Panc1 (cell line): ENCODE measurements at regions not wholly inside any gene's neighbourhood (a gene's known extent, or its start where the extent isn't known, plus 50 kb on each side); places are given as distances from the start of the nearest gene placed in this dataset.

ENCODE experiments used
- ATAC-seq: fragments of 200-7000 bp; cut with Tn5 transposase; 2 replicates; pipeline ENCODE4 v1.9.1; 2020; ENCODE audit warnings: mild to moderate bottlenecking, moderate library complexity
- BruUV-seq: library from RNA; stranded (reverse); fragments of 400-500 nt; replicated peaks from 2 replicates; lab custom pipeline; 2021; lab: Mats Ljungman, UMichigan
- CTCF ChIA-PET: fragments of 300-600 bp; sonication (Branson Sonifier 250); formaldehyde crosslinking; loops from one replicate; lab custom pipeline; 2022; ENCODE audit warnings: antibody characterized with exemption; lab: Charles Lee
- POLR2A ChIA-PET: fragments of 300-600 bp; sonication (Branson Sonifier 250); formaldehyde crosslinking; loops from one replicate; lab custom pipeline; 2022; ENCODE audit warnings: antibody characterized with exemption; lab: Charles Lee
- DNase-seq: peaks from one replicate; pipeline ENCODE4 v3.0.0-alpha.2; 2010; ENCODE audit warnings: low read depth, low spot score
- H3K27ac ChIP-seq: 2 replicates; pipeline ENCODE4 v1.5.1; 2011; ENCODE audit warnings: mild to moderate bottlenecking, low read length, inconsistent platforms
- H3K27me3 ChIP-seq: fragments of 200-500 bp; sonication (Bioruptor generic); 2 replicates; pipeline ENCODE4 v1.6.0; 2014; ENCODE audit warnings: low read length, inconsistent platforms; ENCODE audit not compliant: control insufficient read depth, insufficient read depth
- H3K36me3 ChIP-seq: fragments of 200-500 bp; sonication (Bioruptor generic); 2 replicates; pipeline ENCODE4 v1.5.1; 2014; ENCODE audit warnings: inconsistent platforms, mild to moderate bottlenecking, low read length, moderate library complexity; ENCODE audit not compliant: control insufficient read depth, insufficient read depth
- H3K4me1 ChIP-seq: 2 replicates; pipeline ENCODE4 v1.5.1; 2011; ENCODE audit warnings: inconsistent platforms, mild to moderate bottlenecking, low read length, moderate library complexity; ENCODE audit not compliant: control insufficient read depth, insufficient read depth
- H3K4me3 ChIP-seq, 2 experiments: 2 replicates each; pipeline ENCODE4 v1.5.1; 2011 to 2012; ENCODE audit warnings: low read depth in 2 of 2, low read length in 2 of 2, mild to moderate bottlenecking in 2 of 2, inconsistent platforms in 1 of 2, moderate library complexity in 1 of 2
- H3K9me3 ChIP-seq: fragments of 200-500 bp; sonication (Bioruptor generic); 2 replicates; pipeline ENCODE4 v1.5.1; 2014; ENCODE audit warnings: low read depth, mild to moderate bottlenecking, inconsistent platforms, low read length, moderate library complexity; ENCODE audit not compliant: control insufficient read depth, insufficient read depth
- POLR2AphosphoS5 ChIP-seq: IDR thresholded peaks from 2 replicates; pipeline ENCODE4 v1.6.1; 2012; ENCODE audit warnings: mild to moderate bottlenecking, low read depth, low read length, moderate library complexity
- SIN3A ChIP-seq: IDR thresholded peaks from 2 replicates; pipeline ENCODE4 v1.6.1; 2012; ENCODE audit warnings: low read depth, mild to moderate bottlenecking, low read length, moderate library complexity, borderline replicate concordance; ENCODE audit not compliant: insufficient read depth
- TCF7L2 ChIP-seq: IDR thresholded peaks from 2 replicates; pipeline ENCODE4 v1.6.1; 2011; ENCODE audit warnings: mild to moderate bottlenecking, low read depth, low read length, inconsistent platforms
- in situ Hi-C: cut with HindIII; loops from 2 replicates; pipeline ENCODE4 v1.10.0; 2016; ENCODE audit warnings: low sequenced_read_pairs, low pct_unique_long_range_greater_than_20kb
- intact Hi-C: fragments of 100-400 bp; cut with micrococcal nuclease; formaldehyde crosslinking; loops from one replicate; pipeline ENCODE4 v1.10.0; 2022; ENCODE audit not compliant: unreplicated experiment
- TF ChIP-seq, protein P1 (sequence below), 2 experiments: IDR thresholded peaks; 2 replicates each; pipeline ENCODE4 v1.6.1; 2011 to 2012; ENCODE audit warnings: low read depth in 2 of 2, control low read depth in 1 of 2, low read length in 1 of 2, mild to moderate bottlenecking in 1 of 2, moderate library complexity in 1 of 2; ENCODE audit not compliant: insufficient read depth in 1 of 2
- TF ChIP-seq, protein P2 (sequence below): fragments of 450-650 bp; IDR thresholded peaks from 2 replicates; pipeline ENCODE4 v1.5.1; 2017; ENCODE audit warnings: mild to moderate bottlenecking

GRCh38 chr7:118076564-118076963, 107.4 kb upstream of the LSM8 start:
- POLR2A ChIA-PET: no interaction called here
- CTCF ChIA-PET: no interaction called here
- H3K27ac ChIP-seq: no peak overlapping the region

GRCh38 chr7:118078015-118078414, 105.9 kb upstream of the LSM8 start:
- CTCF ChIA-PET: no interaction called here
- H3K27ac ChIP-seq: no peak overlapping the region
- ATAC-seq: no peak

More at GRCh38 chr7:118076564-118076963, 107.4 kb upstream of the LSM8 start:
- intact Hi-C loops (no loop called here), in situ Hi-C loops (no loop called here)
- ATAC-seq (no peak), DNase-seq (no peak)
- Histone ChIP-seq H3K9me3 (no peaks in the 10 kb centered on the region), H3K4me3 (no peak overlapping the region), H3K36me3 (no peaks in the 10 kb centered on the region), H3K4me1 (no peaks in the 10 kb centered on the region), H3K27me3 (no peaks in the 10 kb centered on the region)
- TF ChIP-seq, protein P1, sequence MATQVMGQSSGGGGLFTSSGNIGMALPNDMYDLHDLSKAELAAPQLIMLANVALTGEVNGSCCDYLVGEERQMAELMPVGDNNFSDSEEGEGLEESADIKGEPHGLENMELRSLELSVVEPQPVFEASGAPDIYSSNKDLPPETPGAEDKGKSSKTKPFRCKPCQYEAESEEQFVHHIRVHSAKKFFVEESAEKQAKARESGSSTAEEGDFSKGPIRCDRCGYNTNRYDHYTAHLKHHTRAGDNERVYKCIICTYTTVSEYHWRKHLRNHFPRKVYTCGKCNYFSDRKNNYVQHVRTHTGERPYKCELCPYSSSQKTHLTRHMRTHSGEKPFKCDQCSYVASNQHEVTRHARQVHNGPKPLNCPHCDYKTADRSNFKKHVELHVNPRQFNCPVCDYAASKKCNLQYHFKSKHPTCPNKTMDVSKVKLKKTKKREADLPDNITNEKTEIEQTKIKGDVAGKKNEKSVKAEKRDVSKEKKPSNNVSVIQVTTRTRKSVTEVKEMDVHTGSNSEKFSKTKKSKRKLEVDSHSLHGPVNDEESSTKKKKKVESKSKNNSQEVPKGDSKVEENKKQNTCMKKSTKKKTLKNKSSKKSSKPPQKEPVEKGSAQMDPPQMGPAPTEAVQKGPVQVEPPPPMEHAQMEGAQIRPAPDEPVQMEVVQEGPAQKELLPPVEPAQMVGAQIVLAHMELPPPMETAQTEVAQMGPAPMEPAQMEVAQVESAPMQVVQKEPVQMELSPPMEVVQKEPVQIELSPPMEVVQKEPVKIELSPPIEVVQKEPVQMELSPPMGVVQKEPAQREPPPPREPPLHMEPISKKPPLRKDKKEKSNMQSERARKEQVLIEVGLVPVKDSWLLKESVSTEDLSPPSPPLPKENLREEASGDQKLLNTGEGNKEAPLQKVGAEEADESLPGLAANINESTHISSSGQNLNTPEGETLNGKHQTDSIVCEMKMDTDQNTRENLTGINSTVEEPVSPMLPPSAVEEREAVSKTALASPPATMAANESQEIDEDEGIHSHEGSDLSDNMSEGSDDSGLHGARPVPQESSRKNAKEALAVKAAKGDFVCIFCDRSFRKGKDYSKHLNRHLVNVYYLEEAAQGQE (IDR thresholded peaks at IDR 0.05; ENCODE audit: insufficient read depth in 1 of 2, low read depth in 2 of 2, low read length in 1 of 2): no peak
- TF ChIP-seq, protein P2, sequence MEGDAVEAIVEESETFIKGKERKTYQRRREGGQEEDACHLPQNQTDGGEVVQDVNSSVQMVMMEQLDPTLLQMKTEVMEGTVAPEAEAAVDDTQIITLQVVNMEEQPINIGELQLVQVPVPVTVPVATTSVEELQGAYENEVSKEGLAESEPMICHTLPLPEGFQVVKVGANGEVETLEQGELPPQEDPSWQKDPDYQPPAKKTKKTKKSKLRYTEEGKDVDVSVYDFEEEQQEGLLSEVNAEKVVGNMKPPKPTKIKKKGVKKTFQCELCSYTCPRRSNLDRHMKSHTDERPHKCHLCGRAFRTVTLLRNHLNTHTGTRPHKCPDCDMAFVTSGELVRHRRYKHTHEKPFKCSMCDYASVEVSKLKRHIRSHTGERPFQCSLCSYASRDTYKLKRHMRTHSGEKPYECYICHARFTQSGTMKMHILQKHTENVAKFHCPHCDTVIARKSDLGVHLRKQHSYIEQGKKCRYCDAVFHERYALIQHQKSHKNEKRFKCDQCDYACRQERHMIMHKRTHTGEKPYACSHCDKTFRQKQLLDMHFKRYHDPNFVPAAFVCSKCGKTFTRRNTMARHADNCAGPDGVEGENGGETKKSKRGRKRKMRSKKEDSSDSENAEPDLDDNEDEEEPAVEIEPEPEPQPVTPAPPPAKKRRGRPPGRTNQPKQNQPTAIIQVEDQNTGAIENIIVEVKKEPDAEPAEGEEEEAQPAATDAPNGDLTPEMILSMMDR: no peak
- TF ChIP-seq SIN3A: no peak
- TF ChIP-seq TCF7L2: no peak
- TF ChIP-seq POLR2AphosphoS5: no peak
- no TSS peak for BruUV-seq

More at GRCh38 chr7:118078015-118078414, 105.9 kb upstream of the LSM8 start:
- intact Hi-C loops: no loop called here
- Histone ChIP-seq H3K4me3 (no peak overlapping the region), H3K4me1 (no peaks in the 10 kb centered on the region), H3K9me3 (no peaks in the 10 kb centered on the region), H3K36me3 (no peaks in the 10 kb centered on the region), H3K27me3 (no peaks in the 10 kb centered on the region)
- POLR2A ChIA-PET: no interaction called here
- no TSS peak for BruUV-seq
- no peak for DNase-seq
- TF ChIP-seq SIN3A: no peak
- TF ChIP-seq, protein P2: no peak
- TF ChIP-seq POLR2AphosphoS5: no peak
- in situ Hi-C loops: no loop called here
